ENCODE measurements at regions not wholly inside any gene's neighbourhood (a gene's known extent, or its start where the extent isn't known, plus 50 kb on each side); places are given as distances from the start of the nearest gene placed in this dataset.

GRCh38 chr7:130904031-130904757 lies 170.2 kb upstream of the KLF14 start (continued):
- TF ChIP-seq, protein P1, sequence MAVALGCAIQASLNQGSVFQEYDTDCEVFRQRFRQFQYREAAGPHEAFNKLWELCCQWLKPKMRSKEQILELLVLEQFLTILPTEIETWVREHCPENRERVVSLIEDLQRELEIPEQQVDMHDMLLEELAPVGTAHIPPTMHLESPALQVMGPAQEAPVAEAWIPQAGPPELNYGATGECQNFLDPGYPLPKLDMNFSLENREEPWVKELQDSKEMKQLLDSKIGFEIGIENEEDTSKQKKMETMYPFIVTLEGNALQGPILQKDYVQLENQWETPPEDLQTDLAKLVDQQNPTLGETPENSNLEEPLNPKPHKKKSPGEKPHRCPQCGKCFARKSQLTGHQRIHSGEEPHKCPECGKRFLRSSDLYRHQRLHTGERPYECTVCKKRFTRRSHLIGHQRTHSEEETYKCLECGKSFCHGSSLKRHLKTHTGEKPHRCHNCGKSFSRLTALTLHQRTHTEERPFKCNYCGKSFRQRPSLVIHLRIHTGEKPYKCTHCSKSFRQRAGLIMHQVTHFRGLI (tag by site-specific recombination; IDR thresholded peaks at IDR 0.05): no peak
- TF ChIP-seq ZFP37 (tag by site-specific recombination; IDR thresholded peaks at IDR 0.05) (no peak), ZBTB8A (tag by site-specific recombination; IDR thresholded peaks at IDR 0.05) (no peak), ZNF26 (tag by site-specific recombination; IDR thresholded peaks at IDR 0.05) (no peak), ZNF621 (tag by site-specific recombination; IDR thresholded peaks at IDR 0.05) (no peak), ZNF24 (tag by site-specific recombination; IDR thresholded peaks at IDR 0.05) (no peak), ZNF394 (tag by site-specific recombination; IDR thresholded peaks at IDR 0.05; ENCODE audit: borderline replicate concordance) (no peak; the same call in 1 of the 2 replicates), OVOL3 (tag by site-specific recombination; IDR thresholded peaks at IDR 0.05) (no peak), ZNF140 (tag by site-specific recombination; IDR thresholded peaks at IDR 0.05) (no peak), ZNF18 (tag by site-specific recombination; IDR thresholded peaks at IDR 0.05) (no peak), RBAK (tag by site-specific recombination; IDR thresholded peaks at IDR 0.05) (no peak), ZNF398 (tag by site-specific recombination; IDR thresholded peaks at IDR 0.05) (no peak), ZNF600 (tag by site-specific recombination; IDR thresholded peaks at IDR 0.05) (peak; percentile 73), SP3 (tag by site-specific recombination; IDR thresholded peaks at IDR 0.05) (peak; percentile 37; the same call in 1 of the 2 replicates), ZNF830 (tag by site-specific recombination; IDR thresholded peaks at IDR 0.05; ENCODE audit: low read depth) (no peak), ZNF169 (tag by site-specific recombination; IDR thresholded peaks at IDR 0.05) (no peak), ZBTB20 (tag by site-specific recombination; IDR thresholded peaks at IDR 0.05) (no peak), ZBTB21 (tag by site-specific recombination; IDR thresholded peaks at IDR 0.05) (no peak; the same call in 1 of the 2 replicates), ZBTB49 (tag by site-specific recombination; IDR thresholded peaks at IDR 0.05; ENCODE audit: low read depth) (no peak), SCRT2 (tag by site-specific recombination; IDR thresholded peaks at IDR 0.05) (0 out of 2 replicates have a peak, but pooled peaks have one; percentile 14), PRDM1 (tag by site-specific recombination; IDR thresholded peaks at IDR 0.05) (0 out of 2 replicates have a peak, but pooled peaks have one; percentile 41), ZNF426 (tag by site-specific recombination; IDR thresholded peaks at IDR 0.05) (no peak), ZNF132 (tag by site-specific recombination; IDR thresholded peaks at IDR 0.05; ENCODE audit: borderline replicate concordance) (no peak), TCF7L2 (IDR thresholded peaks at IDR 0.05; ENCODE audit: borderline replicate concordance, low read depth, low read length) (no peak), ZNF114 (tag by site-specific recombination; IDR thresholded peaks at IDR 0.05) (no peak)
- TF ChIP-seq, protein P2, sequence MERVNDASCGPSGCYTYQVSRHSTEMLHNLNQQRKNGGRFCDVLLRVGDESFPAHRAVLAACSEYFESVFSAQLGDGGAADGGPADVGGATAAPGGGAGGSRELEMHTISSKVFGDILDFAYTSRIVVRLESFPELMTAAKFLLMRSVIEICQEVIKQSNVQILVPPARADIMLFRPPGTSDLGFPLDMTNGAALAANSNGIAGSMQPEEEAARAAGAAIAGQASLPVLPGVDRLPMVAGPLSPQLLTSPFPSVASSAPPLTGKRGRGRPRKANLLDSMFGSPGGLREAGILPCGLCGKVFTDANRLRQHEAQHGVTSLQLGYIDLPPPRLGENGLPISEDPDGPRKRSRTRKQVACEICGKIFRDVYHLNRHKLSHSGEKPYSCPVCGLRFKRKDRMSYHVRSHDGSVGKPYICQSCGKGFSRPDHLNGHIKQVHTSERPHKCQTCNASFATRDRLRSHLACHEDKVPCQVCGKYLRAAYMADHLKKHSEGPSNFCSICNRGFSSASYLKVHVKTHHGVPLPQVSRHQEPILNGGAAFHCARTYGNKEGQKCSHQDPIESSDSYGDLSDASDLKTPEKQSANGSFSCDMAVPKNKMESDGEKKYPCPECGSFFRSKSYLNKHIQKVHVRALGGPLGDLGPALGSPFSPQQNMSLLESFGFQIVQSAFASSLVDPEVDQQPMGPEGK (tag by site-specific recombination; IDR thresholded peaks at IDR 0.05): 0 out of 2 replicates have a peak, but pooled peaks have one; percentile 14
- TF ChIP-seq, protein P3, sequence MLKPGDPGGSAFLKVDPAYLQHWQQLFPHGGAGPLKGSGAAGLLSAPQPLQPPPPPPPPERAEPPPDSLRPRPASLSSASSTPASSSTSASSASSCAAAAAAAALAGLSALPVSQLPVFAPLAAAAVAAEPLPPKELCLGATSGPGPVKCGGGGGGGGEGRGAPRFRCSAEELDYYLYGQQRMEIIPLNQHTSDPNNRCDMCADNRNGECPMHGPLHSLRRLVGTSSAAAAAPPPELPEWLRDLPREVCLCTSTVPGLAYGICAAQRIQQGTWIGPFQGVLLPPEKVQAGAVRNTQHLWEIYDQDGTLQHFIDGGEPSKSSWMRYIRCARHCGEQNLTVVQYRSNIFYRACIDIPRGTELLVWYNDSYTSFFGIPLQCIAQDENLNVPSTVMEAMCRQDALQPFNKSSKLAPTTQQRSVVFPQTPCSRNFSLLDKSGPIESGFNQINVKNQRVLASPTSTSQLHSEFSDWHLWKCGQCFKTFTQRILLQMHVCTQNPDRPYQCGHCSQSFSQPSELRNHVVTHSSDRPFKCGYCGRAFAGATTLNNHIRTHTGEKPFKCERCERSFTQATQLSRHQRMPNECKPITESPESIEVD (tag by site-specific recombination; IDR thresholded peaks at IDR 0.05): peak; percentile 60

Data from HEK293 (cell line).